A673 (cell line): ENCODE measurements at regions not wholly inside any gene's neighbourhood (a gene's known extent, or its start where the extent isn't known, plus 50 kb on each side); places are given as distances from the start of the nearest gene placed in this dataset.
A peak's percentile ranks its signal among the peaks of the same experiment; 100 is the strongest.

Experiments used
- BruUV-seq: library from RNA; stranded (reverse); fragments of 400-500 nt; replicated peaks from 2 replicates; lab custom pipeline; 2021; lab: Mats Ljungman, UMichigan
- CTCF ChIA-PET: fragments of 300-600 bp; sonication (Branson Sonifier 250); formaldehyde crosslinking; loops from one replicate; lab custom pipeline; 2022; ENCODE audit warnings: antibody characterized with exemption; lab: Charles Lee
- POLR2A ChIA-PET: fragments of 300-600 bp; sonication (Branson Sonifier 250); formaldehyde crosslinking; loops from one replicate; lab custom pipeline; 2022; ENCODE audit warnings: antibody characterized with exemption; ENCODE audit not compliant: low non-redundant PET; lab: Charles Lee
- DNase-seq: peaks from one replicate; pipeline ENCODE4 v3.0.0-alpha.2; 2015; ENCODE audit warnings: low spot score
- H3K27ac ChIP-seq: fragments of 200-600 bp; sonication (generic); 2 replicates; pipeline ENCODE4 v1.5.1; 2016; ENCODE audit warnings: mixed run types, low read depth, mild to moderate bottlenecking, mixed read lengths, antibody characterized with exemption, low read length; ENCODE audit not compliant: poor library complexity, severe bottlenecking
- H3K27me3 ChIP-seq: fragments of 200-600 bp; sonication (generic); replicated peaks from 2 replicates; pipeline ENCODE4 v1.6.1; 2017; ENCODE audit warnings: mixed run types, low read depth, mild to moderate bottlenecking, mixed read lengths, antibody characterized with exemption, low read length; ENCODE audit not compliant: insufficient read depth, poor library complexity
- H3K36me3 ChIP-seq: fragments of 200-600 bp; sonication (generic); 2 replicates; pipeline ENCODE4 v1.6.1; 2016; ENCODE audit warnings: mixed run types, mild to moderate bottlenecking, mixed read lengths, antibody characterized with exemption, low read length; ENCODE audit not compliant: insufficient read depth, poor library complexity, severe bottlenecking
- H3K4me1 ChIP-seq: fragments of 200-600 bp; sonication (generic); 2 replicates; pipeline ENCODE4 v1.6.1; 2017; ENCODE audit warnings: mixed run types, mild to moderate bottlenecking, mixed read lengths, antibody characterized with exemption, low read length; ENCODE audit not compliant: insufficient read depth, poor library complexity, severe bottlenecking
- H3K4me3 ChIP-seq: fragments of 200-600 bp; sonication (generic); 2 replicates; pipeline ENCODE4 v1.5.1; 2016; ENCODE audit warnings: low read depth, mixed run types, mild to moderate bottlenecking, mixed read lengths, low read length; ENCODE audit not compliant: poor library complexity, severe bottlenecking
- H3K9me3 ChIP-seq: fragments of 200-600 bp; sonication (generic); 2 replicates; pipeline ENCODE4 v1.6.1; 2016; ENCODE audit warnings: mixed run types, low read depth, mild to moderate bottlenecking, mixed read lengths, antibody characterized with exemption, low read length; ENCODE audit not compliant: poor library complexity, severe bottlenecking
- EZH2 ChIP-seq: fragments of 200-600 bp; sonication (generic); IDR thresholded peaks from 2 replicates; pipeline ENCODE4 v1.6.1; 2017; ENCODE audit warnings: borderline replicate concordance, low read depth, mild to moderate bottlenecking, mixed read lengths, antibody characterized with exemption, low read length; ENCODE audit not compliant: poor library complexity, severe bottlenecking
- intact Hi-C: fragments of 100-400 bp; cut with micrococcal nuclease; formaldehyde crosslinking; loops from one replicate; pipeline ENCODE4 v1.10.0; 2022; ENCODE audit not compliant: unreplicated experiment
- TF ChIP-seq, protein P1 (sequence below): fragments of 300-800, 200-600 bp; sonication (generic); conservative IDR thresholded peaks from 2 replicates; pipeline ENCODE4 v1.5.1; 2017; ENCODE audit warnings: low read depth, mild to moderate bottlenecking, antibody characterized with exemption, low read length, moderate library complexity, mixed read lengths

DNA sequence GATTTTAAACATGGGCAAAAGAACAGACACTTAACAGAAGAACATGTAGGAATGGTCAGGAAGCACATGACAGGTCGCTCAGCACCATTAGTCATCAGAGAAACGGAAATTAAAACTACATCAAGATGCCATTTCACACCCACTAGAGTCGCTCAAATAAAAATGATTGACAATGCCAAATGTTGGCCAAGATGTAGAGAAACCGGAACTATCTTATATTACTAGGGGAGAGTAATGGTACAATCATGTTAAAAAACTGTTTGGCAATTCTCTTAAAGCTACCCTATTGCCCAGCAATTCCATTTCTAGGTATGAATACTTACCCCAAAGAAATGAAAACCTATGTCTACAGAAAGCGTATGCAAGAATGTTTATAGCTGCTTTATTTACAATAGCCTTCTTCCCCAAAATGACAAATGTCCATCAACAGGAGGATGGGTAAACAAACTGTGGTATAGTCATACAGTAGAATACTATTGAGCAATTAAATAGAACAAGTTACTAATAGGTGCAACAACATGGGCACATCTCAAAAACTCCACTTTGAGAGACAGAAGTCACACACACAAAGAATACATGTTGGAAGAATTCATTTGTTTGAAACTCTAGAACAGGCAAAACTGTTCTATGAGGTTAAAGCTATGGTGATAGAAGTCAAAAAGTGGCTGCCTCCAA, 92.8 kb downstream of the ETS2 start:
- ChIA-PET CTCF (no interaction called here), POLR2A (no interaction called here)
- Histone ChIP-seq H3K4me3 (no peak overlapping the region), H3K9me3 (no peaks in the 10 kb centered on the region), H3K27me3 (no peaks in the 10 kb centered on the region), H3K36me3 (no peaks in the 10 kb centered on the region), H3K4me1 (no peaks in the 10 kb centered on the region), H3K27ac (no peak overlapping the region)
- no TSS peak for BruUV-seq
- TF ChIP-seq, protein P1, sequence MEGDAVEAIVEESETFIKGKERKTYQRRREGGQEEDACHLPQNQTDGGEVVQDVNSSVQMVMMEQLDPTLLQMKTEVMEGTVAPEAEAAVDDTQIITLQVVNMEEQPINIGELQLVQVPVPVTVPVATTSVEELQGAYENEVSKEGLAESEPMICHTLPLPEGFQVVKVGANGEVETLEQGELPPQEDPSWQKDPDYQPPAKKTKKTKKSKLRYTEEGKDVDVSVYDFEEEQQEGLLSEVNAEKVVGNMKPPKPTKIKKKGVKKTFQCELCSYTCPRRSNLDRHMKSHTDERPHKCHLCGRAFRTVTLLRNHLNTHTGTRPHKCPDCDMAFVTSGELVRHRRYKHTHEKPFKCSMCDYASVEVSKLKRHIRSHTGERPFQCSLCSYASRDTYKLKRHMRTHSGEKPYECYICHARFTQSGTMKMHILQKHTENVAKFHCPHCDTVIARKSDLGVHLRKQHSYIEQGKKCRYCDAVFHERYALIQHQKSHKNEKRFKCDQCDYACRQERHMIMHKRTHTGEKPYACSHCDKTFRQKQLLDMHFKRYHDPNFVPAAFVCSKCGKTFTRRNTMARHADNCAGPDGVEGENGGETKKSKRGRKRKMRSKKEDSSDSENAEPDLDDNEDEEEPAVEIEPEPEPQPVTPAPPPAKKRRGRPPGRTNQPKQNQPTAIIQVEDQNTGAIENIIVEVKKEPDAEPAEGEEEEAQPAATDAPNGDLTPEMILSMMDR, result no peak
- TF ChIP-seq EZH2, result no peak
- intact Hi-C loops, result no loop called here
- DNase-seq, result peak; percentile 33

- CTCF ChIA-PET, result no interaction called here
- H3K27me3 ChIP-seq, result no peaks in the 10 kb centered on the region
- H3K36me3 ChIP-seq, result no peaks in the 10 kb centered on the region
- intact Hi-C loops, result no loop called here
- POLR2A ChIA-PET, result no interaction called here
- TF ChIP-seq EZH2, result no peak
- TF ChIP-seq, protein P1, result no peak
- DNase-seq, result no peak
- BruUV-seq, result no TSS peak
- H3K4me1 ChIP-seq, result no peaks in the 10 kb centered on the region
- H3K27ac ChIP-seq, result no peak overlapping the region
- no peak overlapping the region for H3K4me3 ChIP-seq
- H3K9me3 ChIP-seq, result no peaks in the 10 kb centered on the region
Observed at GRCh38 chr21:38897532-38898421, 92.0 kb downstream of the ETS2 start.

DNA sequence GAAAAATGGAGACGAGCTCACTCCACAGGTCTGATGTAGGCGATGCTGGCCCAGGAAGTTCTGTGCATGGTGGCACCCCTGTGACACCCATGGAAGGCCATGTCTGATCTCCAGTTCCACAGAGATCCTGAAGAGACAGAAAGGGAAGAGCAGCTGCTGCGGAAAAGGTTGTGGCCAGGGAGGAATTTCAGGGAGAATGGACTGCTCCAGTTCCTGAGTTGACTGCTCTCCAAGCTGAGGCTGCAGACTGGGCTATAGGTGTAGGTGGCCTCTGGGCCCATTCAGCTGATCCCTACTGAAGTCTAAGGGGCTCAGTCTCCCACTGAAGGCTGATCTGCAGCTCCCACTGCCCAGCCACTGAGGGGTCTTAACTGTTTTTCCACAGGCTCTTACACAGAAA, 89.2 kb downstream of the ETS2 start:
- Histone ChIP-seq H3K9me3 (no peaks in the 10 kb centered on the region), H3K4me3 (no peak overlapping the region), H3K27me3 (no peaks in the 10 kb centered on the region), H3K27ac (no peak overlapping the region), H3K4me1 (no peaks in the 10 kb centered on the region), H3K36me3 (no peaks in the 10 kb centered on the region)
- intact Hi-C loops, result no loop called here
- DNase-seq, result no peak
- ChIA-PET CTCF (no interaction called here), POLR2A (no interaction called here)
- no TSS peak for BruUV-seq
- TF ChIP-seq EZH2, result no peak
- TF ChIP-seq, protein P1, result no peak
